A549 (cell line): ENCODE measurements at regions not wholly inside any gene's neighbourhood (a gene's known extent, or its start where the extent isn't known, plus 50 kb on each side); places are given as distances from the start of the nearest gene placed in this dataset.

Experiments used
- ATAC-seq, 2 experiments: fragments of 200-7000 bp in 1 of 2; fragments of >200 bp in 1 of 2; cut with Nextera tagmentation in 1 of 2; cut with Tn5 transposase in 1 of 2; 3 replicates each; pipeline versions ENCODE4 v1.8.0 to v1.9.1; 2018 to 2020; ENCODE audit warnings: mild to moderate bottlenecking in 1 of 2, moderate library complexity in 1 of 2
- CTCF ChIA-PET: fragments of 300-600 bp; sonication (Branson Sonifier 250); formaldehyde crosslinking; extraction: SDS; loops from one replicate; lab custom pipeline; 2021; ENCODE audit warnings: antibody characterized with exemption, inconsistent platforms; lab: Yijun Ruan, JAX
- POLR2A ChIA-PET: fragments of 350-600 bp; formaldehyde crosslinking; extraction: SDS; loops from one replicate; lab custom pipeline; 2021; ENCODE audit warnings: antibody characterized with exemption, inconsistent platforms; lab: Yijun Ruan, JAX
- DNase-seq, 2 experiments: peaks; one replicate each; pipeline versions ENCODE4 v3.0.0 to v3.0.0-alpha.2; 2011 to 2016; ENCODE audit warnings: low read depth in 1 of 2, low spot score in 1 of 2
- FAIRE-seq: peaks from 2 replicates; lab custom pipeline; 2011; peaks lifted over from hg19 to GRCh38; lab: Jason Lieb, UNC
- H3K27ac ChIP-seq, 2 experiments: fragments of >200 bp; sonication (Bioruptor Twin); formaldehyde crosslinking; 3 replicates each; pipeline ENCODE4 v1.5.1; 2016 to 2017
- H3K4me1 ChIP-seq: fragments of >200 bp; sonication (Bioruptor Twin); formaldehyde crosslinking; 3 replicates; pipeline ENCODE4 v1.6.1; 2016
- H3K4me2 ChIP-seq: fragments of >200 bp; sonication (Bioruptor Twin); formaldehyde crosslinking; 3 replicates; pipeline ENCODE4 v1.6.1; 2016
- H3K4me3 ChIP-seq: fragments of >200 bp; sonication (Bioruptor Twin); formaldehyde crosslinking; 3 replicates; pipeline ENCODE4 v1.5.1; 2016
- H3K9me3 ChIP-seq: fragments of >200 bp; sonication (Bioruptor Twin); formaldehyde crosslinking; 3 replicates; pipeline ENCODE4 v1.6.1; 2016
- CBX2 ChIP-seq: fragments of 200-600 bp; sonication (generic); IDR thresholded peaks from 2 replicates; pipeline ENCODE4 v1.6.1; 2016; ENCODE audit warnings: low read depth, mild to moderate bottlenecking, borderline replicate concordance
- EP300 ChIP-seq, 2 experiments: fragments of >200 bp; sonication (Bioruptor Twin); formaldehyde crosslinking; IDR thresholded peaks; 2 replicates in 1 of 2; 3 replicates in 1 of 2; pipeline ENCODE4 v1.6.1; 2016 to 2017
- ESRRA ChIP-seq: fragments of 150-350 bp; IDR thresholded peaks from 2 replicates; pipeline ENCODE4 v1.6.1; 2014; ENCODE audit warnings: mild to moderate bottlenecking, low read length, borderline replicate concordance
- FOXS1 ChIP-seq: fragments of 250-450 bp; sonication (Bioruptor Pico); IDR thresholded peaks from 2 replicates; pipeline ENCODE4 v1.5.0; 2020; ENCODE audit warnings: mild to moderate bottlenecking, moderate library complexity
- GATA3 ChIP-seq: IDR thresholded peaks from 2 replicates; pipeline ENCODE4 v1.6.1; 2012; ENCODE audit warnings: borderline replicate concordance
- HEYL ChIP-seq: fragments of 250-450 bp; sonication (Bioruptor Pico); IDR thresholded peaks from 2 replicates; pipeline ENCODE4 v1.8.0; 2021; ENCODE audit warnings: mild to moderate bottlenecking, moderate library complexity
- HOXB13 ChIP-seq: fragments of 250-450 bp; sonication (Bioruptor Pico); IDR thresholded peaks from 2 replicates; pipeline ENCODE4 v1.5.0; 2020; ENCODE audit warnings: low read depth, mild to moderate bottlenecking, moderate library complexity
- KDM1A ChIP-seq: fragments of 200-600 bp; sonication (generic); IDR thresholded peaks from 2 replicates; pipeline ENCODE4 v1.6.1; 2016; ENCODE audit warnings: low read depth, mild to moderate bottlenecking
- MAFK ChIP-seq: fragments of 450-650 bp; IDR thresholded peaks from 2 replicates; pipeline ENCODE4 v1.6.1; 2014; ENCODE audit not compliant: partially characterized antibody
- NFE2L2 ChIP-seq: fragments of 150-350 bp; conservative IDR thresholded peaks from 2 replicates; pipeline ENCODE4 v1.6.1; 2014; ENCODE audit warnings: low read length
- NPAS2 ChIP-seq: fragments of 250-450 bp; sonication (Bioruptor Pico); IDR thresholded peaks from 2 replicates; pipeline ENCODE4 v1.8.0; 2022; ENCODE audit warnings: mild to moderate bottlenecking, moderate library complexity, borderline replicate concordance
- NR3C1 ChIP-seq: fragments of >200 bp; sonication (Bioruptor Twin); formaldehyde crosslinking; IDR thresholded peaks from 3 replicates; pipeline ENCODE4 v1.6.1; 2017
- RCOR1 ChIP-seq: fragments of 150-350 bp; IDR thresholded peaks from 2 replicates; pipeline ENCODE4 v1.6.1; 2014; ENCODE audit warnings: antibody characterized with exemption, low read length, low read depth
- SMC3 ChIP-seq: fragments of >200 bp; sonication (Bioruptor Twin); formaldehyde crosslinking; IDR thresholded peaks from 3 replicates; pipeline ENCODE4 v1.6.1; 2018; ENCODE audit warnings: inconsistent platforms
- TP53 ChIP-seq: fragments of 250-450 bp; sonication (Bioruptor Pico); IDR thresholded peaks from 2 replicates; pipeline ENCODE4 v1.5.0; 2021; ENCODE audit warnings: mild to moderate bottlenecking, moderate library complexity
- ZC3H11A ChIP-seq: fragments of 450-650 bp; IDR thresholded peaks from 2 replicates; pipeline ENCODE4 v1.6.1; 2014; ENCODE audit warnings: antibody characterized with exemption, mild to moderate bottlenecking
- ZFP36 ChIP-seq: fragments of 450-650 bp; IDR thresholded peaks from 2 replicates; pipeline ENCODE4 v1.6.1; 2014; ENCODE audit warnings: borderline replicate concordance; ENCODE audit not compliant: partially characterized antibody
- WGBS: methylation state at CpG from one replicate; pipeline ENCODE4 v1.1.6; 2017; ENCODE audit errors: missing lambda C conversion rate; 5-methylcytosine and 5-hydroxymethylcytosine counted together
- TF ChIP-seq, protein P1 (sequence below): fragments of 450-650 bp; IDR thresholded peaks from 2 replicates; pipeline ENCODE4 v1.6.1; 2014; ENCODE audit warnings: antibody characterized with exemption
- TF ChIP-seq, protein P2 (sequence below): fragments of >200 bp; sonication (Bioruptor Twin); formaldehyde crosslinking; IDR thresholded peaks from 2 replicates; pipeline ENCODE4 v1.6.1; 2016
- TF ChIP-seq, protein P3 (sequence below): fragments of 150-350 bp; IDR thresholded peaks from 2 replicates; pipeline ENCODE4 v1.6.1; 2014; ENCODE audit warnings: low read depth, mild to moderate bottlenecking, low read length
- TF ChIP-seq, protein P4 (sequence below): fragments of >200 bp; sonication (Bioruptor Twin); formaldehyde crosslinking; IDR thresholded peaks from 3 replicates; pipeline ENCODE4 v1.6.1; 2016
- TF ChIP-seq, protein P5 (sequence below): fragments of 200-600 bp; sonication (generic); IDR thresholded peaks from 2 replicates; pipeline ENCODE4 v1.6.1; 2016; ENCODE audit warnings: antibody characterized with exemption, mild to moderate bottlenecking, moderate library complexity
- TF ChIP-seq, protein P6 (sequence below): IDR thresholded peaks from 2 replicates; pipeline ENCODE4 v1.6.1; 2012

DNA sequence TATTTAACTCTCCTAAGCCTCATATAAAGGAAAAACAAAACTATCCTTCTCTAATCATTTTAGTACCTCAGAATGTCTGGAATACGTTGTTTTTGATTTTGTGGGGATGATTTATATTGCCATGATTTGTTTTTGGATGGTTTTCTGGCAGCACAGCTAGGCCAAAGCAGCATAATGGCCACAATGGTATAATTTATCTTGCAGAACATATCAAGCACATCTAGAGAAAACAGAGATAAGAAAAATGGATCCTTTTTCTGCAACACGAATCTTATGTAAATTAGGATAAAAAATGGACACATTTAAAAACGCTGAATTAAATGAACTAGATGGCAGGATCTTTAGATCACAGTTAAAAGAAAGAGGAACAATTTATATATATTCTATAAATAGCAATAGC, 269.9 kb upstream of the FAT4 start:
- POLR2A ChIA-PET, result no interaction called here
- 7% methylated on average over 3 of the region's 3 CpGs for WGBS
- no peak for DNase-seq

DNA sequence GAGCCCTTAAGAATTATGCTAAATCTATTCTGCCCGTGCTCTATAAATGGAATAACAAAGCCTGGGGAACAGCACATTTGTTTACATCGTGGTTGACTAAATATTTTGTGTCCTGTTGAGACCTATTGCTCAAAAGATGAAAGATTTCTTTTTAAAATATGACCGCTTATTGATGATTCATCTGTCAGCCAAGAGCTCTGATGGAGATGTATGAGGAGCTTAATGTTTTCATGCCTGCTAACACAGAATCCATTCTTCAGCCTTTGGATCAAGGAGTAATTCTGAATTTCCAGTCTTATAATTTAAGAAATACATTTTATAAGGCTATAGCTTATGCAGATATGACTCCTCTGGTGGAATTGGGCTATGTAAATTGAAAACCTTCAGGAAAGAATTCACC, 271.3 kb upstream of the FAT4 start:
- FAIRE-seq, result no peak
- TF ChIP-seq CBX2 (no peak), KDM1A (no peak)
- TF ChIP-seq, protein P1, sequence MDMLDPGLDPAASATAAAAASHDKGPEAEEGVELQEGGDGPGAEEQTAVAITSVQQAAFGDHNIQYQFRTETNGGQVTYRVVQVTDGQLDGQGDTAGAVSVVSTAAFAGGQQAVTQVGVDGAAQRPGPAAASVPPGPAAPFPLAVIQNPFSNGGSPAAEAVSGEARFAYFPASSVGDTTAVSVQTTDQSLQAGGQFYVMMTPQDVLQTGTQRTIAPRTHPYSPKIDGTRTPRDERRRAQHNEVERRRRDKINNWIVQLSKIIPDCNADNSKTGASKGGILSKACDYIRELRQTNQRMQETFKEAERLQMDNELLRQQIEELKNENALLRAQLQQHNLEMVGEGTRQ, result no peak
- TF ChIP-seq, protein P2, sequence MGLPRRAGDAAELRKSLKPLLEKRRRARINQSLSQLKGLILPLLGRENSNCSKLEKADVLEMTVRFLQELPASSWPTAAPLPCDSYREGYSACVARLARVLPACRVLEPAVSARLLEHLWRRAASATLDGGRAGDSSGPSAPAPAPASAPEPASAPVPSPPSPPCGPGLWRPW, result no peak
- ChIA-PET CTCF (no interaction called here), POLR2A (no interaction called here)
- ATAC-seq, result no peak
- no peak for DNase-seq
- no peak overlapping the region for H3K4me2 ChIP-seq
- no peaks in the 10 kb centered on the region for H3K9me3 ChIP-seq
- no peaks in the 10 kb centered on the region for H3K4me1 ChIP-seq
- no peak overlapping the region for H3K27ac ChIP-seq
- no peak overlapping the region for H3K4me3 ChIP-seq
- WGBS, result 42% methylated on average over 3 of the region's 3 CpGs

More for the DNA sequence above, 269.9 kb upstream of the FAT4 start:
- Histone ChIP-seq H3K4me1 (no peaks in the 10 kb centered on the region), H3K27ac (no peak overlapping the region), H3K4me3 (no peak overlapping the region), H3K9me3 (no peaks in the 10 kb centered on the region), H3K4me2 (no peak overlapping the region)
- TF ChIP-seq, protein P2, result no peak
- TF ChIP-seq, protein P3, sequence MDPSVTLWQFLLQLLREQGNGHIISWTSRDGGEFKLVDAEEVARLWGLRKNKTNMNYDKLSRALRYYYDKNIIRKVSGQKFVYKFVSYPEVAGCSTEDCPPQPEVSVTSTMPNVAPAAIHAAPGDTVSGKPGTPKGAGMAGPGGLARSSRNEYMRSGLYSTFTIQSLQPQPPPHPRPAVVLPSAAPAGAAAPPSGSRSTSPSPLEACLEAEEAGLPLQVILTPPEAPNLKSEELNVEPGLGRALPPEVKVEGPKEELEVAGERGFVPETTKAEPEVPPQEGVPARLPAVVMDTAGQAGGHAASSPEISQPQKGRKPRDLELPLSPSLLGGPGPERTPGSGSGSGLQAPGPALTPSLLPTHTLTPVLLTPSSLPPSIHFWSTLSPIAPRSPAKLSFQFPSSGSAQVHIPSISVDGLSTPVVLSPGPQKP, result no peak
- CTCF ChIA-PET, result no interaction called here
- ATAC-seq, result no peak
- FAIRE-seq, result no peak

DNA sequence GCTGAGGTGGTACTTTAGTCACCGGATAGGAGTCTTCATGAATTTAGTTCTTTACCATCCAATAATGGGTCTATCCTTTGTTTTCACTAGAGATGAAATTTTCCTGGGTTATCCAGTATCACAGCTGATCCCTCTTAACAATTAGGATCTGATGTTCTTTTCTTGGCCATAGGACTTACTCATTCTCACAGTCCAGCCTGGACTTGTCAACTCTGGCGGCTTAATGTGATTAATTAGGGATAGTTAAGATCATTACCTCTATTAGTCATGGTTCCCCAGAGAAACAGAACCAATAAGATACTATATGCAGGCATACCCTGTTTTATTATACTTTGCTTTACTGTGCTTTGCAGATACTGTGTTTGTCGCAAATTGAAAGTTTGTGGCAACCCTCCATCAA, 272.7 kb upstream of the FAT4 start:
- Histone ChIP-seq H3K4me1 (no peaks in the 10 kb centered on the region), H3K4me3 (no peak overlapping the region), H3K9me3 (no peaks in the 10 kb centered on the region), H3K27ac (no peak overlapping the region), H3K4me2 (no peak overlapping the region)
- CTCF ChIA-PET, result no interaction called here
- FAIRE-seq, result no peak
- POLR2A ChIA-PET, result no interaction called here
- ATAC-seq, result no peak
- TF ChIP-seq TP53 (CRISPR knock-in tag) (no peak), EP300 (IDR thresholded peaks at IDR 0.05) (no peak), NFE2L2 (no peak), SMC3 (no peak), NR3C1 (no peak), ZC3H11A (no peak), ESRRA (no peak), HEYL (CRISPR knock-in tag) (no peak), HOXB13 (no peak), MAFK (no peak), FOXS1 (CRISPR knock-in tag) (no peak), NPAS2 (CRISPR knock-in tag) (no peak), GATA3 (no peak), ZFP36 (no peak), CBX2 (no peak), RCOR1 (no peak)
- TF ChIP-seq, protein P4, sequence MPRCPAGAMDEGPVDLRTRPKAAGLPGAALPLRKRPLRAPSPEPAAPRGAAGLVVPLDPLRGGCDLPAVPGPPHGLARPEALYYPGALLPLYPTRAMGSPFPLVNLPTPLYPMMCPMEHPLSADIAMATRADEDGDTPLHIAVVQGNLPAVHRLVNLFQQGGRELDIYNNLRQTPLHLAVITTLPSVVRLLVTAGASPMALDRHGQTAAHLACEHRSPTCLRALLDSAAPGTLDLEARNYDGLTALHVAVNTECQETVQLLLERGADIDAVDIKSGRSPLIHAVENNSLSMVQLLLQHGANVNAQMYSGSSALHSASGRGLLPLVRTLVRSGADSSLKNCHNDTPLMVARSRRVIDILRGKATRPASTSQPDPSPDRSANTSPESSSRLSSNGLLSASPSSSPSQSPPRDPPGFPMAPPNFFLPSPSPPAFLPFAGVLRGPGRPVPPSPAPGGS, result no peak
- TF ChIP-seq, protein P3, result no peak
- TF ChIP-seq, protein P5, sequence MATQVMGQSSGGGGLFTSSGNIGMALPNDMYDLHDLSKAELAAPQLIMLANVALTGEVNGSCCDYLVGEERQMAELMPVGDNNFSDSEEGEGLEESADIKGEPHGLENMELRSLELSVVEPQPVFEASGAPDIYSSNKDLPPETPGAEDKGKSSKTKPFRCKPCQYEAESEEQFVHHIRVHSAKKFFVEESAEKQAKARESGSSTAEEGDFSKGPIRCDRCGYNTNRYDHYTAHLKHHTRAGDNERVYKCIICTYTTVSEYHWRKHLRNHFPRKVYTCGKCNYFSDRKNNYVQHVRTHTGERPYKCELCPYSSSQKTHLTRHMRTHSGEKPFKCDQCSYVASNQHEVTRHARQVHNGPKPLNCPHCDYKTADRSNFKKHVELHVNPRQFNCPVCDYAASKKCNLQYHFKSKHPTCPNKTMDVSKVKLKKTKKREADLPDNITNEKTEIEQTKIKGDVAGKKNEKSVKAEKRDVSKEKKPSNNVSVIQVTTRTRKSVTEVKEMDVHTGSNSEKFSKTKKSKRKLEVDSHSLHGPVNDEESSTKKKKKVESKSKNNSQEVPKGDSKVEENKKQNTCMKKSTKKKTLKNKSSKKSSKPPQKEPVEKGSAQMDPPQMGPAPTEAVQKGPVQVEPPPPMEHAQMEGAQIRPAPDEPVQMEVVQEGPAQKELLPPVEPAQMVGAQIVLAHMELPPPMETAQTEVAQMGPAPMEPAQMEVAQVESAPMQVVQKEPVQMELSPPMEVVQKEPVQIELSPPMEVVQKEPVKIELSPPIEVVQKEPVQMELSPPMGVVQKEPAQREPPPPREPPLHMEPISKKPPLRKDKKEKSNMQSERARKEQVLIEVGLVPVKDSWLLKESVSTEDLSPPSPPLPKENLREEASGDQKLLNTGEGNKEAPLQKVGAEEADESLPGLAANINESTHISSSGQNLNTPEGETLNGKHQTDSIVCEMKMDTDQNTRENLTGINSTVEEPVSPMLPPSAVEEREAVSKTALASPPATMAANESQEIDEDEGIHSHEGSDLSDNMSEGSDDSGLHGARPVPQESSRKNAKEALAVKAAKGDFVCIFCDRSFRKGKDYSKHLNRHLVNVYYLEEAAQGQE, result no peak
- TF ChIP-seq, protein P6, sequence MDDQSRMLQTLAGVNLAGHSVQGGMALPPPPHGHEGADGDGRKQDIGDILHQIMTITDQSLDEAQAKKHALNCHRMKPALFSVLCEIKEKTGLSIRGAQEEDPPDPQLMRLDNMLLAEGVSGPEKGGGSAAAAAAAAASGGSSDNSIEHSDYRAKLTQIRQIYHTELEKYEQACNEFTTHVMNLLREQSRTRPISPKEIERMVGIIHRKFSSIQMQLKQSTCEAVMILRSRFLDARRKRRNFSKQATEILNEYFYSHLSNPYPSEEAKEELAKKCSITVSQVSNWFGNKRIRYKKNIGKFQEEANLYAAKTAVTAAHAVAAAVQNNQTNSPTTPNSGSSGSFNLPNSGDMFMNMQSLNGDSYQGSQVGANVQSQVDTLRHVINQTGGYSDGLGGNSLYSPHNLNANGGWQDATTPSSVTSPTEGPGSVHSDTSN, result no peak
- 62% methylated on average over 3 of the region's 3 CpGs for WGBS
- no peak for DNase-seq
